GM19468 (cell line): ENCODE measurements at regions not wholly inside any gene's neighbourhood (a gene's known extent, or its start where the extent isn't known, plus 50 kb on each side); places are given as distances from the start of the nearest gene placed in this dataset.

Experiments
- ATAC-seq: cut with Tn5 transposase; IDR thresholded peaks from one replicate; pipeline ENCODE4 v1.9.1; 2021; ENCODE audit warnings: mild to moderate bottlenecking, moderate library complexity, moderate number of reproducible peaks; ENCODE audit not compliant: unreplicated experiment; ENCODE audit errors: extremely low read depth

DNA sequence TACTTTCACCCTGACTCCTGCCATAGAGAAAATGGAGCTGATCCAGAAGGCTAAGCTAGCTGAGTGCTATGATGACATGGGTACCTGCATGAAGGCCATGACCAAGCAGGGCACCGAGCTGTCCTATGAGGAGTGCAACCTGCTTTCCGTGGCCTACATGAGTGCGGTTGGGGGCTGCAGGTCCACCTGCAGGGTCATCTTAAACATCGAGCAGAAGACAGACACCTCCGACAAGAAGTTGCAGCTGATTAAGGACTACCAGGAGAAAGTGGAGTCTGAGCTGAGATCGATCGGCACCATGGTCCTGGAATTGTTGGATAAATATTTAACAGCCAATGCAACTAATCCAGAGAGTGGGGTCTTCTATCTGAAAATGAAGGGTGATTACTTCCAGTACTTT, 438.0 kb downstream of the TMA16 start:
- no peak for ATAC-seq

DNA sequence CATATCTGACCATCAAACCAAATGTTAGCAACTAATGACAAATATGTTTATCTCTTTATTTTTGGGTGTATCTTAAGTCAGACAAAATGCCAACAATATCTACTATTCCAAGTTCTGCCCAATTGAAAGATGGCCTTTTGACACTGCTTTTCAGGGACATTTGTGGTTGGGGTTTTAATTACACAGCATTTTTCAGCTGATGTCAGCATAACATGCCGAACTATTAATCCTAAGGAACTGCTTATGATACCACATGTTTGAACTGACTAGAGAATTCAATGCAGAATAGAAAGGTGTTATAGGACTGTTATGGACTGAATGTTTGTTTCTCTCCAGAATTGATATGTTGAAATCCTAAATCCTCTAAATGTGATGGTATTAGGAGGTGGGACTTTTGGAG, 445.1 kb downstream of the TMA16 start:
- no peak for ATAC-seq

DNA sequence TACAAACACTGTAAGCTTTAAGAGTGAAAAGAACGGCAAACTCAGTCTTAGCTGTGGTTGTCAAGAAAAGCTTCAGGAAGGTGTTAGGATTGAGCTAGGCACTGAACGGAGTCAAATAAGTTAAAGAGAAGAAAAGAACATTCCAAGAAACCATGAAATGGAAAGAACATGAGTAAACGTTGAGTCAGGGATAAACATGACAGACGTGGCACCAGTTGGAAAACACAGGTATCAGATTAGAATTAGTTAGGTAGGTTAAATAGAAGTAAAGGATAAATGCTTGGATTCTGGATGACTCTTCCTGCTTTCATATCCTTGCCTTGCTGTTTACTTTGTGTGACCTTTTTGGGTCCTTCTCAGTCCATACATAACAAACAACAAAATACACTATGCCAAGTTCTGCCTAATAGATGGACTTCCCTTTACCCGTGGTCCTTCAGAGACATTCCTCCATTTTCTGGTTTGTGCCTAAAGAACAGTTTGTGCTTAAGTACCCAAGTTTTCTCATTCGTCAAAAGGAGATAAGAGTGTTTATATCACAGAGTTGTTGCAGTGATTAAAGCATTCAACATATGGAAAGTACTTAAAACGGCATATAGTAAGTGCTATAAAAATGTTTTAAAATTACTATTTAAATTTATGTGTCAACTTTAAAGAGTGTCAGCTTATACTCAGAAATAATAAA, 446.9 kb downstream of the TMA16 start:
- ATAC-seq: no peak

DNA sequence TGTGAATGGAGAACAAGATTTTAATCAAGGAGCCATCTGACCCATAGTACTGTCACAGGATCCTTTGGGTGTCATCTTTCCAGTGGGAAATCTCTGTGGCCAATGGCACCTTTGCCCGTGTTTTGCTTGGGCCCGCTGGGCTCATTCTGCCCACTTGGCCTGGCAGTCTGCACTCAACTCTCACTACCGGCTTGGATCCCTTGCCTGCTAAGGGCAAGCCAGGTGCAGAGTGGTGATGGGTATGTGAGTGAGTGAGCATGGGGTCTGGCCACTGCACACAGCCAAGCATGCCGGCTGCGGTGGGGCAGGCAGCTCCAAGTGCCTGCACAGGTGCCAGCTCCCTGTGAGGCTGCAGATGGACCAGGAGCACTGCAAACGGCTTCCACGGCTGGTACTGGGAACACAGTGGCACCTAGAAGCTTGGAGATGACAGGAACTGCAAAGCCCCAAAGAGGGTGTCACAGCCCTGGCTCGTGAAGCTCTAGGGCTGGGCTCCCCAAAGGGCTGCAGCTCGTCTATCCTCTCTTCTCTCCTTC, 454.5 kb downstream of the TMA16 start:
- no peak for ATAC-seq

DNA sequence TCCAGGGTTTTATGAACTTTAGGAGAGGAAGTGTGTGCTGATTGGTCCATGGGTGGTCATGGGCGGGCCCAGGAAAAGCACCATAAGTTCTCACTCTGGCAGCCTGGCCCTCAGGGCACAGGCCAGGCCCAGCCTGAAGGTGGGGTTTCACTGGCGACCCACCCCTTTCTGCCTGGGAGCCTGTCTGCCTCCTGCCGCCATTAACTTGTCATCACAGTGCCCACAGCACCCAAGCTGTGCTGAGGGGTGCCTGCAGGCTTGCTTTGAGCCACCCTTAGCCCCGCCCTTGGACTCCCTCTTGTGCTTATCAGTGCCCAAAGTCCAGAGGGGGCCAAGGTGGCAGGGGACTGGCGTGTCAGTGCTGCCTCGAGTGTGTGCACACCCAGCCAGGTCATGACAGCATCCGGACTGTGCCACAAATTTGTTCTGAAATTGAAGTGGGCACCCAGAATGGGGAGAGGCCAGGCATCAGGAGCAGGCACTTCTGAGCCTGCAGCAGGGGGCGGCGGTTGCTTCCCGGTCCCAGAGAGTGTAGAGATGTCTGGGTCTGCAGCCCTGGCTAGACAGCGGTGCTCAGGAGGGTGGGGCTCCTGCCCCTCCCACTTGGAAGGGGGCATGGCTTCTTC, 455.6 kb downstream of the TMA16 start:
- no peak for ATAC-seq

DNA sequence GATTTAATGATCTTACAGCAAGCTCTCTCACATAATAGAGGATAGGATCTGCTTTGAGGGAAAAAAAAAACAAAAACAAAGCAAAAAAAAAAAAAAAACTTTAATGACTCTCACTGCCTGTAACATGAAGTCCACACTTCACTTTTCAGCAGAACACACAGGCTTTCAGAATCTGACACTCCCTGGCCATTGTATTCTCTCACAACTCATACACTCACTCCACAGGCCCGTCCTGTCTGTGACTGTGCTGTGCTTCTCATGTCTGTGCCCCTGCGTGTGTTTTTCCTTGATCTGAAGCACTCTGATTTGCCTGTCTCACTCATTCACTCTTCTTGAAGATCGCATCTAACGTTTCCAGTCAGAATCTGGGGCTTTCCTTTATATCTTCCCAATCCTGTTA, 460.8 kb downstream of the TMA16 start:
- ATAC-seq: no peak

DNA sequence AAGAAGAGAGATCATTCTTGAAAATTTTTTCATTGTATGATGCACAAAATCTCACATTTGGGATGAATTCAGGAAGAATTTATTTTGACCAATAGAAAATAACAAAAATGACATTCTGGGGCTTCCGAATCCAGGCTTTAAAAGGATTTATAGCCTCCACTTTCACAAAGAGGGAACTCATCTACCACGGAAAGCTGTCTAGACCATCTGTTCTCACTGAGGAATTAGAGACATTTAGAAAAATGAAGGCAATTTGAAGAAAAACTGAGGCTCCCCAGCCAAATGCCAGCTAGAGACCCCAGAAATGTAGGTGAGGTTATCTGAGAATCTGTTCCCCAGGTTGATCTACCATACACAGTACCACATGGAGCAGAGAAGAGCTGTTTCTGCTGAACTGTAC, 464.3 kb downstream of the TMA16 start:
- no peak for ATAC-seq

DNA sequence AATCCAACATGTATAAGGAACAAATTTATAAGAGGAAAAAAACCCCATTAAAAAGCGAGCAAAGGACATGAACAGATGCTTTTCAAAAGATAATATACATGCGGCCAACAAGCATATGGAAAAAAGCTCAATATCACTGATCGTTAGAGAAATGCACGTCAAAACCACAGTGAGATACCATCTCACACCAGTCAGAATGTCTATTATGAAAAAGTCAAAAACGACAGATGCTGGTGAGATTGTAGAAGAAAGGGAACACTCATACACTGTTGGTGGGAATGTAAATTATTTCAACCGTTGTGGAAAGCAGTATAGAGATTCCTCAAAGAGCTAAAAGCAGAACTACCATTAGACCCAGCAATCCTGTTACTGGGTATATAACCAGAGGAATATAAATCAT, 465.4 kb downstream of the TMA16 start:
- ATAC-seq: no peak

GRCh38 chr4:163966612-163967011, 472.1 kb downstream of the TMA16 start:
- ATAC-seq: no peak

GRCh38 chr4:163967263-163967662, 472.8 kb downstream of the TMA16 start:
- ATAC-seq: no peak

DNA sequence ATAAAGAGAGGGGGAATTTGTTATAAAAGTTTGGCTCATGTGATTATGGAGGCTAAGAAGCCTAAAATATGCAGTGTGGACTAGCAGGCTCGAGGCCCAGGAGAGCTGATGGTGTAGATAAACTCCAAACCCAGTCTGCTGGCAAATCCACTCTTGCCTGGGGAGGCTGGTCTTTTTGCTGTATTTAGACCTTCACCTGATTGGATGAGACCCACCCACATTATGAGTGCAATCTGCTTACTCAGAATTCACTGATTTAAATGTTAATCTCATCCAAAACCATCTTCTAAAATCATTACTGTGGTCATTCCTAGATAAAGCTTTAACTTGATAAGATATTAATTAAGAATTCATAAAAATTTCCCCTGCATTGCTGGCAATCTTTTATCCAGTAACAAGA, 473.2 kb downstream of the TMA16 start:
- no peak for ATAC-seq

GRCh38 chr4:163969291-163969690, 474.8 kb downstream of the TMA16 start:
- ATAC-seq: no peak

DNA sequence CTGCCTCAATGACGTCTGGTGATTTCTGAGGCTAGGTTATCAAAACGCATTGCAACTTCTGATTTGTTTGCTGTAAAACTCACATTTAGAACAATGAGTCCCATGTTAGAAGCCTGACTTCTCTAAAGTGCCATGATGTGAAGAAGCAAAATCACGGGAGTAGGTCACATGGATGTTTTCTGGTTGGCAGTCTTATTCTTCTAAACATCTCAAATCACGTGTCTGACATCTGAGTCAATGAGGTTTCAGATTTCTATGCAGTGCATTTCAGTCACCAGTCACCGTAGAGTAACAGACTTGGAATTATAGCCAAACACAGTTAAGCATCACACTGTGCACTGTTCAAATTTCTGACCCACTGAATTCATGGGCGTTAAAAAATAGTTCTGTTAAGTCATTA, 482.1 kb downstream of the TMA16 start:
- no peak for ATAC-seq

GRCh38 chr4:163988391-163988790, 493.9 kb downstream of the TMA16 start:
- no peak for ATAC-seq

DNA sequence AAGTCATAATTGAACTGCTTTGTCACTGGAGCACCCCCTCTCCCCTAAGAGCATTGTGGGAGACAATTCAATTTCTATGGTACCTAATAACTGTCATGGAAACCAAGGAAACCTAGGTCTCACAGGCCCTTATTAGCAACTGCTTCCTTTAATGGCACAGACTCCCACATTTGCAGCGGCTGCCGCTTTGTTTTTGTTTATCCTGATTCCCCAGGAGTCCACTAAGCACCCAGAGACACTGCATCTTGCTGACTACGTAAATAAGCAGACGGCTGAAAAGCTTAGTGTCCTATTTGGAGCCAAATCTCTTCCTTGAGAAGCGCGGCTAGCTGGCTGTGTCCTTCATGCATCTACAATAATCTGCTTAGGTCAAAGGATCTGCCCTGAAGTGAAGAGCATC, 494.4 kb downstream of the TMA16 start:
- no peak for ATAC-seq

GRCh38 chr4:163991298-163991865, 496.9 kb downstream of the TMA16 start:
- no peak for ATAC-seq

DNA sequence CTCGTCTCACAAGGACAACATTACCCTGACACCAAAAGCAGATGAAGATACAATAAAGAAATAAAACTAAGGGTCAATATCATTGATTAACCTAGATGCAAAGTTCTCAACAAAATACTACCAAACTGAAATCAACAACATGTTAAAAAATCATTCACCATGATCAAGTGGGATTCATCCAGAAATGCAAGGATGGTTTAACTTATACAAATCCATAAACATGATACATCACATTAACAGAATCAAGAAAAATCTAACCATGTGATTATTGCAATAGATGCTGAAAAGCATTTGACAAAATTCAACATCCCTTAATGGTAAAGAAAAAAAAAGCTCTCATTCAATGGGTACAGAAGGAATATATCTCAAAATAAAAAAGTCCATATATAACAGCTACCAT, 514.9 kb downstream of the TMA16 start:
- no peak for ATAC-seq

GRCh38 chr4:164011791-164012190, 517.3 kb downstream of the TMA16 start:
- ATAC-seq: no peak

GRCh38 chr4:164012396-164013027, 518.0 kb downstream of the TMA16 start:
- ATAC-seq: no peak

DNA sequence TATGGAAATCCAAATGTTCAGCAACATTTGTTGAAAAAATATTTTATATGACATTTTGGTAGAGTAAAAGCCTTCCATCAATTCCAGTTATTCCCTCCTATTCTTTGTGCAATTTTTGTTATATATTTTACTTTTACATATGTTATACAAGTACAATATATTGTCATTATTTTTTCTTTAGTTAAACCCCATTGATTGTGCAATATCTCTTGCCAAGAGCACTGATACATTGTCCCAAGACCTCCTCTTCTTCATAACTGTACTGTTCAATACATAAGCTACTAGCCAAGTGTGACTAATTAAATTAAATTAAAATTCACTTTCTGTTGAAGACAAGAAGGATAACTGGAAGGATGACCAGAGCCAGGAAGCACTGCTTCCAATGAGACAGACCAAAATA, 527.5 kb downstream of the TMA16 start:
- no peak for ATAC-seq

GRCh38 chr4:164023214-164023613, 528.7 kb downstream of the TMA16 start:
- peak; percentile 38 for ATAC-seq
